ENCODE measurements at regions not wholly inside any gene's neighbourhood (a gene's known extent, or its start where the extent isn't known, plus 50 kb on each side); places are given as distances from the start of the nearest gene placed in this dataset.
"Not testable (repeated sequence)": the region's sequence is repeated elsewhere in the genome, so short reads cannot be mapped to it uniquely, and the experiment has no call there.

DNA sequence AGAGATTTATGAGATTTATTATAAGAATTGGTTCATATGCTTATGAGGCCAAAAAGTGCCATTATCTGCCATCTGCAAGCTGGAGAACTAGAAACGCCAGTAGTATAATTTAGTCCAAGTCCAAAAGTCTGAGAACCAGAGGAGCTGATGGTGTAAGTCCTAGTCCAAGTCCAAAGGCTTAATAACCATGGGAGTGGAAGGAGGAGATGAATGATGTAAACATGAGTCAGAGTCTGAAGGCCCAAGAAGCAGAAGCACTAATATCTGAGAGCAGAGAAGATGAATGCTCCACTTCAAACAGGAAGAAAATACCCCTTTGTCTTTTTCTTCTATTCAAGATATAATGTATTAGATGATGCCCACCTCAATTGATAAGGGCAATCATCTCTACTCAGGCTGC lies 185.7 kb downstream of the CGGBP1 start:
- DNase-seq: no peak

DNA sequence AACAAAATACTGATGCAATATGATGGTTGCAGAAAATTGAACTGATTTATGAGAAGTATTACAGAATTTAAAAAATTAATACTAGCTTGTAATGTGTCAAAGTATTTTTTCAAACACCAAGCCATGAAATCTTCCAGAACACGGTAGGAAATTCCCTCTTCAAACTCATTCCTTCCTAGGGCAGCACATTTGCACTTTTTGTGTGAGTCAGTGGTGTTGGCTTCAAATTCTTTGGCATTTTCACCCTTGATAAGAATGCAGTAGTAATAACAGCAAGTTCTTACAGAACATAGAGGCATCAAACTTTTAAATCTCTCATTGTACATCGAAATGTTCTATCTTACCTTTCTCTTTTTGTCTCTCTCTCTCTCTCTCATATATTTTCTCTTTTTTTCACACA lies 191.8 kb downstream of the CGGBP1 start:
- no peak for DNase-seq

DNA sequence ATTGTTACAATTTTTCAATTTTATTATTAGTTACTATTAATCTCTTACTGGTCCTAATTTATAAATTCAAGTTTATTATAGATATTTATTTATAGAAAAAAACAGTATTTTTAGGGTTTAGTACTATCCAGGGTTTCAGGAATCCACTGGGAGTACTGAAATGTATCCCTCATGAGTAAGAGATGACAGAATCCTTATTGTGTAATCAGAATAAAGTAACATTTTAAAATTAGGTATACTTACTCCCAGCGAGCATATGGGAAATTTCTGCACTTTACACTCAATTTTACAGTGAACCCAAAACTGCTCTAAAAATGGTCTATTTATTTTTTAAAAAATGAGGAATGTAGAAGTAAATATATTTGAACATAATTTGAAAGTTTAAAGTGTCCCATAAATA lies 202.7 kb downstream of the CGGBP1 start:
- no peak for DNase-seq

DNA sequence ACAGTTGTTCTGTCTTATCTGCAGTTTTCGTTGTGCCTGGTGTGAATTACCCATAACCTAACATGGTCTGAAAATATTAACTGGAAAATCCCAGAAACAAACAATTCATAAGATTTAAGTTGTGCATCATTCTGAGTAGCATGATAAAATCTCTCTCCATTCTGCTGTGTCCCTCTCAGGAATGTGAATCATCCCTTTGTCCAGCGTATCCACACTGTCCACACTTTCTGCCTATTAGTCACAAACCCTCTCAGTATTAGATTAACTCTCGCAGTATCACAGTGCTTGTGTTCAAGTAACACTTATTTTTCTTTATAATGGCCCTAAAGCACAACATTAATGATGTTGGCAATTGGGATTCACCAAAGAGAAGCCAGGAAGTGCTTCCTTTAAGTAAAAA lies 203.2 kb downstream of the CGGBP1 start:
- no peak for DNase-seq

DNA sequence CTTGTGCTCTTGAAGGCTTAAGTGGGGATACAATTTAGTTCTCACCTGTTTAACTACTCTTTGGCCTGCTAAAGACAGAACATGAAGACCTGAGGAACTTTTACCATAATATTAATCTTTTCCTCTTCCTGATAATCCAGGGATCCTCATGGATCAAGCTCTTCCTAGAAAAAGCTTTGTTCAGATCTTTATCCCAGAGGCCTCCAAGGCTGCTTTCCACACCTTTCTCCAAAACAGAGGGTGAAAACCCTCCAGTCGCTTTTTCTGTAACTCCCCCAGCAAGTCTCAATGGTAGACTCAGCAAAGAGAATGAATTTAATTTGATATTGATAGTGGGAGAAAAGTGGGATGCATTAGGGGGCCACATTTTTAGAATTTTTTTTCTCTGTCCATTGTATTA lies 203.6 kb downstream of the CGGBP1 start:
- DNase-seq: no peak

DNA sequence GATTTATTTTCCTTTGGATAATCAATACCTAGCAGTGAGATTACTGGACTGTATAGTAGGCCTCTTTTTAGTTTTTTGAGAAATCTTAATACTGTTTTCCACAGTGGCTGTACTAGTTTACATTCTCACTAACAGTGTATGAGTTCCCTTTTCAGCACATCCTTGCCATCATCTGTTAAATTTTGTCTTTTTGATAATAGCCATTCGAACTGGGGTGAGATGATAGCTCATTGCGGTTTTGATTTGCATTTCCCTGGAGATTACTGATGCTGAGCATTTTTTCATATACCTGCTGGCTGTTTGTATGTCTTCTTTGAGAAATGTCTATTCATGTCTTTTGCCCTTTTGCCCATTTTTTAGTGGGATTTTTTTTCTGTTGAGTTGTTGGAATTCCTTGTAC lies 210.8 kb downstream of the CGGBP1 start:
- no peak for DNase-seq

DNA sequence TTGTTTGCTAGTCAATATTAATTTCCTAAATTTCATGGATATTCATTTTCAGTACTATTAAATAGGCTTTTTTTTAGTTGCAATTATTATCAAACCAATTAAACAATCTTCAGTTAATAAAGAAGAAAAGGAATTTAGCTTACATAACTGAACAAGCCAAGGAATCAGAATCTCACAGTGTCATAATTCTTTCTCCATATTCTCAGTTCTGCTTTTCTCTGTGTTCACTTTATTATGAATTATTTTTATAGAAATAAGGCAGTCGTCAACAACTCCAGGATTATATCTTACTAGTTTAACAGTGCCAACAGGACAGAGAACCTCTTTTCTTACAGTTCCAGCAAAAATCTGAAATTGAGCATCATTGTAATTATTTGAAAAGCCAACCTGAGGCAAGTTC lies 221.7 kb downstream of the CGGBP1 start:
- no peak for DNase-seq

DNA sequence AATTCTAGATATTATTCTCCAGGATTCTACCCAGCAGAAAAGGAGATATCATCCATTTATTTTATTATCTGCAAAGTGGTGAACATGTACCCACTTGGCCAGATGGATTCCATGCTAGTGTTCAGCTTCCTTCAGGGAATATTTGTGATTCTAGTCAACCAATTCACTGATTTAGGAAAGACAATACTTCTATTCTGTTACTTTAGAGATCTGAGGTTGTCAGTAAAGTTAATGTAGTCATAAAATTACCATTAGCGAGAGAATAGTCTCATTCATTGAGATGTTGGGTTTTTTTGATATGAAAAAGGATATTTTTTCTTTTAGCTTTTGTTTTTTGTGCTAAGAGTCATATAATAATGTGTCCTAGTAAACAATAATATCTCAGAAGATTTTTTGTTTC lies 222.8 kb downstream of the CGGBP1 start:
- no peak for DNase-seq

DNA sequence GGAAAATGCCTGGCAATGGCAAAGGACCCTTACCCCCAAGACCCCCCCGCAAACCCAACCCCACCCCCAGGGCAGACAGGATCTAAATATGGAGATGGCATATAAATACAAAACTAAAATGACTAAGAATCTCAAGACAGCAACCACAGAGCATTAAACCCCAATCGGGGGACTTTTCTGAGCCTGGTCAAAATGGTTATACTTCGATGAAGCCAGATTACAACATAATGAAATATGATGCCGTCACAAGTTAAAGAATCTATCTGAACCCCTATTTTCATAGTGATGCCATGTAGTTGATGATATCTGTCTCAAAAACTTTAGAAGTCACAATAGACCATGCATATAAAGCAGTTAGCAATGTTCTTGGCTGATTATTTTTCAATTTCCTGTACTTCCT lies 223.6 kb downstream of the CGGBP1 start:
- no peak for DNase-seq

DNA sequence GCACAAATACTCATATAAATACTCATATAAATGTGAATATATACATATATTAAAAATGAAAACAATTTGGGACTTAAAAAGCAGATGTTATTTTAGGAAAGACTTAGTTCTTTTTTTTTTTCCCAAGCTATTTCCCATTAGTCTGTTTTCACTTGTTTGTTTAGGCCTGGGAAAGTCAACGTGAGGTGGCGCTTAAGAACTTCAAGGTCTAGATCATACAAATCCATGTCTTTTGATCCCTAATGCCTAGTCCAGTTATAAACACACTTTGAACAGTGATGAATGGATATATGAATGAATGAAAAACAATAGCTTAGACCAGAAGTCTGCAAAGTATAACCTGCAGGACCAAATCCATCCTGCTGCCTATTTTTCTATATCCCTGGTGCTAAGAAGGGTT lies 224.5 kb downstream of the CGGBP1 start:
- no peak for DNase-seq

DNA sequence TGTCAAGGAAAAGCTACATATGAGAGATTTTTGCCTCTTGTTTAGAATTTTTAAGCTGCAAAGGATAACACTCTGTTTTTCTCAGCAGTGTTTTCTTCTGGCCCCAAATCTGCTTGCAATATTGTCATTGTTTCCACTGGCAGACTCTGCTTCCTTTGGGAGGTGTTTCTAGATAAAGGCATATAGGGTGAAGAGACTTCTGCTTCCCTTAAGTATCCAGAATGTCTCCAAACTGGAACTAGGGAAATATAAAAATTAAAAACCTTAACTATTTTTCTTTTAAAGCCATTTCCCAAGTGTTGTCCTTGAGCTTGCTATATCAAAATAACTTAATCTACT lies 225.8 kb downstream of the CGGBP1 start:
- DNase-seq: no peak

DNA sequence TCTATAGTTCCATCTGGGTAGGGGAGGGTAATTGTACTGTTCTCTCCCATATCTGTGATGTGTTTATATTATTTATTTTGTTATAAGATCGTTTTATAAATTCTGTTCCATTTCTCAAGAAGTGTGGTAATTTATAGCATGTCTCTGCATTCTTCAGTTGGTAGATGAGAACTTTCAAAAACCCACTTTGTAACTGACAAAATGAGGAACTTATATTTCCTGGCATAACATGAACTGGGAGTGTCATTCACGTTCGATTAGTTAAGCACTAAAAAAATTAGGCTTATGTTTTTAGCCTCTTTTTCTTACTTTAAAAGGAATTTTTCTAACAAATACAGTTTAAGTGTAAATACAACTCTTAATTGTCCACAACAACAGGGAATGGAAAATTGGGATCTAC lies 230.8 kb downstream of the CGGBP1 start:
- no peak for DNase-seq

DNA sequence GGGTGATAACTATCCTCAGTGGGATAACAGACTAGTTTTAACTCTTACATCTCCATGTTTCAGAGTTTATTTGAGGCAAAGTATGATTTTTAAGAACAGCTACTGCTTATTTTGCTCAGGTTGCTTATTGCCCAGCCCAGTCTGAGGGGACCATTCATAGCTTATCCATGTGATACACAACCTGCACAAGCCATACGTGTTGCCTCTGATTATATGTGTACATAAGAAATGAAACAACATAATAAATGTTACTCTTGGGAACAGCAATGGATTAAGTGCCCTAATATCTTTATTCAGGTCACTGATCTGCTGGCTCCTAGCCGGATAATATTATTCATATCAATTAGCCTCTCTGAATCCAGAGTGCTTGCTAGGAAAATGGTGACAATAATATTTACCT lies 236.2 kb downstream of the CGGBP1 start:
- no peak for DNase-seq

DNA sequence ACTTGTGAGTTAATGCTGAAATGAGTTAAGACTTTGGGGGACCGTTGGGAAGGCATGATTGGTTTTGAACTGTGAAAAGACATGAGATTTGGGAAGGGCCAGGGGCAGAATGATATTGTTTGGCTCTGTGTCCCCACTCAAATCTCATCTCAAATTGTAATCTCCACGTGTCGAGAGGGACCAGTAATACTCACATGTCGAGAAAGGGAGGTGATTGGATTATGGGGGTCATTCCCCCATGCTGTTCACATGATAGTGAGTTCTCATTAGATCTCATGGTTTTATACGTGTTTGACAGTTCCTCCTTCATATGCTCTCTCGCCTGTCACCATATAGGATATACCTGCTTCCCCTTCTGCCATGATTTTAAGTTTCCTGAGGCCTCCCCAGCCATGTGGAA lies 245.3 kb downstream of the CGGBP1 start:
- DNase-seq: not testable (repeated sequence)

DNA sequence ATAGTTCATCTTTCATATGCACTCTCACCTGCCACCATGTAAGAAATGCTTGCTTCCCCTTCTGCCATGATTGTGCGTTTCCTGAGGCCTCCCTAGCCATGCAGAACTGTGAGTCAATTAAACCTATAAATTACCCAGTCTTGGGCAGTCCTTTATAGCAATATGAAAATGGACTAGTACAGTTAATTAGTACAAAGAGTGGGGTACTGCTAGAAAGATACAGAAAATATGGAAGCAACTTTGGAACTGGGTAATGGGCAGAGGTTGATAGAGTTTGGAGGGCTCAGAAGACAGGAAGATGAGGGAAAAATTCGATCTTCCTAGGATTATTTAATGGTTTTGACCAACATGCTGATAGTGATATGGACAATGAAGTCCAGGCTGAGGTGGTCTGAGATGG lies 246.9 kb downstream of the CGGBP1 start:
- DNase-seq: no peak

DNA sequence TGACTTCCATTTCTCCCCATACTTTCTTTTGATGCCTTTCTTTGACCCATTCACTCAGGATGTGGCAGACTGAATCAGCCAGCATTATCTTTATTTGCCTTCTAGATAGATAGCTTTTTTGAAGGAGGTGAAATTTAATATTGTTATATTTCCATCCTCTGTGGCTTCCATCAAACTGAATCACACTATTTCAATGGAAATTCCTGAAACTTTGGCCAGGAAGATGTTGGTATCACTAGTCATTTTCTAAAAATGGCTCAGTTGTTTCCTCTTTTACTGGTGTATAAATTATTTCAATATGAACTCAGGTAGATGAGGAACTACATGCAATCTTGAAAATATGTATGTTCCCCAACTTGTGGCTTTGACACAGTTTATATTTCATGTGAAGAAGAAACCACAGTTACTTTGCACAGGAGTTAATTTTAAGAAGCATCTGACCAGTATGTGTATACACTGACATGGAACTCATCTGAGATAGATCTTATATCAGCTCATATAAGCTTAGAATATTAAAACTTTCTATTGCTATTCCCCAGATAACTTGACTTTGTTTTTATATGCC lies 248.3 kb downstream of the CGGBP1 start:
- no peak for DNase-seq

DNA sequence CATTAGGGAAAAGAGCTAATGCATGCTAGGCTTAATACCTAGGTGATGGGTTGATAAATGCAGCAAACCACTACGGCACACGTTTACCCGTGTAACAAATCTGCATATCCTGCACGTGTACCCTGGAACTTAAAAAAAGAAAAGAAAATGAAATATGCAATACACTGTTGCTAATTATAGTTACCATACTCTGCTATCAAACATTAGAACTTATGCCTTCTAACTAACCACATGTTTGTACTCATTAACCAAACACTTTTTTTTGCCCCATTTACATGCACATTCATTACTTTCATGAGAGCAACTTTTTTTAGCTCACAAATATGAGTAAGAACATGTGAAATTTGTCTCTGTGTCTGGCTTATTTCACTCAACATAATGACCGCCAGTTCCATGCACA lies 253.1 kb downstream of the CGGBP1 start:
- DNase-seq: no peak

DNA sequence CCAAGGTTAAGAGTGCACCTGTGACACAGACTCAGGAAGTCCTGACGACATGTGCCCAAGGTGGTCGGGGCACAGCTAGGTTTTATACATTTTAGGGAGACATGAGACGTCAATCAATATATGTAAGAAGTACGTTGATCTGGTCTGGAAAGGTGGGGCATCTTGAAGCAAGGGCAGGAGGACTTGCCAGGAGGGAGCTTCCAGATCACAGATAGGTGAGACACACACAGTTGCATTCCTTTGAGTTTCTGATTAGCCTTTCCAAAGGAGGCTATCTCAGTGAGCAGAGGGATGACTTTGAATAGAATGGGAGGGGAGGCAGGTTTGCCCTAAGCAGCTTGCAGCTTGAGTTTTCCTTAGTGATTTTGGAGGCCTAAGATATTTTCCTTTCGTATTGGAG lies 257.4 kb downstream of the CGGBP1 start:
- no peak for DNase-seq

DNA sequence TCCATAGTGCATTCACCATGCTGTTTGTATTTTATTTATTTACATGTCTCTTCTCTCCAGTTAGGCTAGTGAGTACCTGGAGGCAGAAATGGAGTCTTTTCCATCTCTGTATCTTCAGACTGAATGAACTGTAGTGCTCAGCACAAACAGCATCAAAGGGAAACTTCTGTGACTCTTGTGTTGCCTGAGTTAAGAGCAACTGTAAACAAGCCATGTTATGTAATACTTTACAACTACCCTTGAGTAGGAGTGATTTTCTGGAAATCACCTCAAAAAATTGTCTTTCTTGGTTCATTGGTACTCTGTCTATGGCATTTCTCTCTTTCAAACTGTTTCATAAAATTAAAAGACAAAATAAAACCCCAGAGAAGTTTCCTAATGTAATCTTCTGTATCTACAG lies 258.3 kb downstream of the CGGBP1 start:
- DNase-seq: no peak

DNA sequence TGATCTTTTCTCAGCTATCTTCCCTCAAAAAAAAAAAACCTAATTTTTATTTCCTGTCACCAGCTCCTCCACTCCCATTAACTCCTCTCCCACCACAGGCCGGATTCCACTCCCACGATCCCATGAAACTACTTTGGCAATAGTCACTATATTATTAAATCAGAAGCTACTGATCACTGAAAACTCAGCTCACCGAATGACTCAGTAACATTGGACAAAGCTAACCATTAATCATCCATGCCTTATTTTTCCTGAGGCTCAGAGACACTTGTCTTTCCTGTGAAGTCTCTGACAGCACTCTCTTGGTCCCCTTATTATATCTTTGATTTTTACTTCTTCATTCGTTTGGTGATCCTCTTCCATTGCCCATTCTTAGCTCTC lies 260.2 kb downstream of the CGGBP1 start:
- DNase-seq: no peak

DNA sequence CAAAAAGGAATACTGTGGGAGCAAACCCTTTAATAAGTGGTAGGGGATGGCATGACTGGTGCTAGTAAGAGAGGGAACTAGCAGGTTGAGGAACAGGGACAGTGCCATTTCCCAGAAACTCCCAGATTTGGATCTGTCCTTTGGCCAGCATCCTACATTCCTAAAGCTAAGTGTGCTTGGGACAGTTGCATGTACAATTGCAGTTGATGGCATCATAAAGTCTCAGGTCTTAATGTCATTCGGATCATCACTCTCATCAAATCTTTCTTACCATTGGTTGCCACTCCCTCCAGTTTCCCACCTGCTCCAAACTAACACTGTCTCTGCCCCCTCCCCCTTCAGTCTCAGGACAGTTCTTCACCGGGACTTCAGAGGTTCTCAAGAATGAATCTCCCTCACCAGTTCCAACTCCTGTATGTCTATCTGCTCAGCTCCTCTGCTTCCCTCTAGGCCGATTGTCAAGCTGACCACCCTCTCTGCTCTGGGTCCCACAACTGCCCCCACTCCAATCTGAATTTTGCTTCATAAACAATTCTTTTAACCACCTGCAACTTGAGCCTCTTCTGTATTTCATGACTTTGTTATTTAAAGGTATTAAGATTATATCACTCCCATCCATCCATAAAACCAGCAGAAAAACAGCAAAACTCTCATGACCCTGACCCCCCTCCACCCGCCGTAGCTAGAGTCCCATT lies 260.8 kb downstream of the CGGBP1 start:
- DNase-seq: no peak

DNA sequence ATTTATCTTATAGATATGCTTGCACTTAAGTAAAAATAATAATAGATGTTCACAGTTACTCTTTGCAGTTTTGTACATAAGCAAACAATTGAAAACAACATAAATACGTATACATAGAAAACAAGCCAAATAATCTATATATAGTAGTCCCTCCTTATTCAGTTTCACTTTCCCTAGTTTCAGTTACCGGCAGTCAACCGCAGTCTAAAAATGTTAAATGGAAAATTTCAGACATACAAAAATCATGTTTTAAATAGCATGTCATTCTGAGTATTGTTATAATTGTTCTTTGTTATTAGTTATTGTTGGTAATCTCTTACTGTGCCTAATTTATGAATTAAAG lies 262.0 kb downstream of the CGGBP1 start:
- DNase-seq: no peak

DNA sequence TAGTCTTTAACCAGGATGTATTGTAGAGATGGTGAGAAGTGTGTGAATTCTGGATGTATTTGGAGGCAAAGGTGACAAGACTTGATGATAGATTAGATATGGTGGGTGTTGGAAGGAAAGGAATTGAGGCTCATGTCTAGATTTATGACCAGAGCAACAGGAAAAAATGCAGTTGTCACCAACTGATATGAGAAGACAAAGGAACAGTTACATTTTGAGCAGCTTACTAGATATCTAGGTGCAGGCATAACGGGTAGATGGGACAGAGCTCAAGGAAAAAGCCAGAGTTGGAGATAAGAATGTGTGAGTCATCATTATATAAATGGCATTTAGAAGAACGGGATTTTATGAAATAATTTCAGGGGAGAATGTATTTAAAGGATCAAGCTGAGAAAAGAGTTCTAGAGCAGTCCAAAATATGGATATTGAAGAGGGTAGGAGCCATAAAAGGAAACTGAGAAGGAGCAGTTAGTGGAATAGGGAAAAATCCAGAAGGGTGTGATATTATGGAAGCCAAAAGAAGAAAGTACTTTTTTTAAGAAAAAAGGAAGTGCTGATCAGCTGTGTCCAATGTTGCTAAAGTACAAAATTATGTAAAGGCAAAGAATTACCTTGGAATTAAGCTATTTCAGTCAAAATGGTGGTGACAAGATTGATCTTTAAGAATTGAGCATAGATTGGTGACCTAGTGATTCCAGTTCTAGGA lies 262.5 kb downstream of the CGGBP1 start:
- DNase-seq: no peak

DNA sequence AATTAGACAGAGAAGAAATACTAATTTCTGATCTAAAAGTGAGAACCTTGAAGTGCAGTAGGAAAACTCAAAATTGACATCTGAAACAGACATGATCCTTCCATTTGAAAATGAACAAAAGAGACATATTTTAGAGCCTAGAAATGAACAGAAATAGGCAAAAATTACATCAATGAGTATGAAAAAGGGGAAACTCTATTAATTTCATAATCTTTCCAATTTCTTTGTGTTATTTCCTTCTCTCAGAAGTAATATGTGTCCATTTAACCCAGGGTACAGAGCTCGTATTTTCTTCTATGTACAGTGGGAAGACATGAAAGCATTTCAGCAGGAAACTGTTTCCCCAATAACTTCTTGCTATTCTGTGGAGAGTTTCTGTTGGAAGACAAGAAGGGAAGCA lies 263.1 kb downstream of the CGGBP1 start:
- no peak for DNase-seq
